ENCODE measurements at regions not wholly inside any gene's neighbourhood (a gene's known extent, or its start where the extent isn't known, plus 50 kb on each side); places are given as distances from the start of the nearest gene placed in this dataset.

- ATAC-seq (ENCODE audit: low FRiP score), result no peak
- TF ChIP-seq CTCF (IDR thresholded peaks at IDR 0.05), result no peak
- no peak for DNase-seq (ENCODE audit: low spot score)
These were observed 309.1 kb upstream of the TLE3 start for GRCh38 chr15:70406617-70407335.

- TF ChIP-seq CTCF (IDR thresholded peaks at IDR 0.05), result no peak
- no peak for DNase-seq (ENCODE audit: low spot score)
- no peak for ATAC-seq (ENCODE audit: low FRiP score)
These were observed 304.0 kb upstream of the TLE3 start for GRCh38 chr15:70401709-70402108.

- ATAC-seq (ENCODE audit: low FRiP score) (no peak), DNase-seq (ENCODE audit: low spot score) (no peak)
- TF ChIP-seq CTCF (IDR thresholded peaks at IDR 0.05), result no peak
These were observed 303.2 kb upstream of the TLE3 start for GRCh38 chr15:70400766-70401541.

GRCh38 chr15:70399204-70399603, 301.5 kb upstream of the TLE3 start:
- no peak for TF ChIP-seq CTCF (IDR thresholded peaks at IDR 0.05)
- ATAC-seq (ENCODE audit: low FRiP score), result no peak

GRCh38 chr15:70398694-70399093, 301.0 kb upstream of the TLE3 start:
- TF ChIP-seq CTCF (IDR thresholded peaks at IDR 0.05), result no peak
- DNase-seq (ENCODE audit: low spot score), result no peak

More at GRCh38 chr15:70399204-70399603, 301.5 kb upstream of the TLE3 start:
- no peak for DNase-seq (ENCODE audit: low spot score)

GRCh38 chr15:70396807-70397206, 299.1 kb upstream of the TLE3 start:
- TF ChIP-seq CTCF (IDR thresholded peaks at IDR 0.05), result no peak
- DNase-seq (ENCODE audit: low spot score) (no peak), ATAC-seq (ENCODE audit: low FRiP score) (no peak)

More at GRCh38 chr15:70398694-70399093, 301.0 kb upstream of the TLE3 start:
- no peak for ATAC-seq (ENCODE audit: low FRiP score)
